Cerebellar nuclear complex (tissue), 1 donor: ENCODE measurements at regions not wholly inside any gene's neighbourhood (a gene's known extent, or its start where the extent isn't known, plus 50 kb on each side); places are given as distances from the start of the nearest gene placed in this dataset.
"Not testable (repeated sequence)": the region's sequence is repeated elsewhere in the genome, so short reads cannot be mapped to it uniquely, and the experiment has no call there.

Experiments used
- DNase-seq, 2 experiments: peaks; one replicate each; lab custom pipeline; 2025; lab: John Stamatoyannopoulos, UW

GRCh38 chr2:149860276-149860921 is 272.8 kb upstream of the MMADHC start:
- DNase-seq, result no peak

- DNase-seq, result no peak
These were observed 271.5 kb upstream of the MMADHC start for GRCh38 chr2:149858901-149859634.

GRCh38 chr2:149858216-149858615 is 270.6 kb upstream of the MMADHC start:
- DNase-seq, result no peak

GRCh38 chr2:149857344-149857743 is 269.8 kb upstream of the MMADHC start:
- no peak for DNase-seq

- DNase-seq, result not testable (repeated sequence)
These were observed 268.3 kb upstream of the MMADHC start for GRCh38 chr2:149855859-149856258.

GRCh38 chr2:149849591-149849990 is 262.0 kb upstream of the MMADHC start:
- no peak for DNase-seq

- DNase-seq, result no peak
These were observed 261.6 kb upstream of the MMADHC start for GRCh38 chr2:149849136-149849535.

GRCh38 chr2:149841396-149841795 is 253.8 kb upstream of the MMADHC start:
- DNase-seq, result no peak

- no peak for DNase-seq
These were observed 244.7 kb upstream of the MMADHC start for GRCh38 chr2:149832324-149832723.

- no peak for DNase-seq
These were observed 241.1 kb upstream of the MMADHC start for GRCh38 chr2:149828520-149829210.

- DNase-seq, result no peak
These were observed 240.1 kb upstream of the MMADHC start for GRCh38 chr2:149827585-149828126.

GRCh38 chr2:149826471-149827125 is 239.0 kb upstream of the MMADHC start:
- DNase-seq, result no peak

GRCh38 chr2:149825473-149825872 is 237.9 kb upstream of the MMADHC start:
- no peak for DNase-seq

GRCh38 chr2:149824136-149824535 is 236.6 kb upstream of the MMADHC start:
- DNase-seq, result no peak

GRCh38 chr2:149819356-149819957 is 231.9 kb upstream of the MMADHC start:
- DNase-seq, result no peak

- no peak for DNase-seq
These were observed 229.4 kb upstream of the MMADHC start for GRCh38 chr2:149816756-149817551.

- DNase-seq, result no peak
These were observed 228.4 kb upstream of the MMADHC start for GRCh38 chr2:149815941-149816340.

GRCh38 chr2:149814901-149815300 is 227.3 kb upstream of the MMADHC start:
- DNase-seq, result no peak

- DNase-seq, result no peak
These were observed 226.5 kb upstream of the MMADHC start for GRCh38 chr2:149814049-149814448.

GRCh38 chr2:149808556-149808955 is 221.0 kb upstream of the MMADHC start:
- DNase-seq, result no peak

GRCh38 chr2:149806651-149807050 is 219.1 kb upstream of the MMADHC start:
- no peak for DNase-seq
